Fibroblast of the aortic adventitia (primary cell): ENCODE measurements at regions not wholly inside any gene's neighbourhood (a gene's known extent, or its start where the extent isn't known, plus 50 kb on each side); places are given as distances from the start of the nearest gene placed in this dataset.
"Not testable (repeated sequence)": the region's sequence is repeated elsewhere in the genome, so short reads cannot be mapped to it uniquely, and the experiment has no call there.

Experiments used
- DNase-seq: peaks from one replicate; pipeline ENCODE4 v3.0.0-alpha.2; 2010; ENCODE audit warnings: low read depth
- H3K4me3 ChIP-seq: 2 replicates; pipeline ENCODE4 v1.5.1; 2011; ENCODE audit warnings: low read depth, mild to moderate bottlenecking, control low read depth, low read length, moderate library complexity
- CTCF ChIP-seq: IDR thresholded peaks from 2 replicates; pipeline ENCODE4 v1.5.1; 2011; ENCODE audit warnings: mild to moderate bottlenecking, low read length, control low read depth, inconsistent platforms; ENCODE audit not compliant: insufficient read depth

- no peak for DNase-seq
- TF ChIP-seq CTCF: no peak
- no peak overlapping the region for H3K4me3 ChIP-seq
These were observed 935.5 kb upstream of the FBXO33 start for GRCh38 chr14:40367717-40368116.

DNA sequence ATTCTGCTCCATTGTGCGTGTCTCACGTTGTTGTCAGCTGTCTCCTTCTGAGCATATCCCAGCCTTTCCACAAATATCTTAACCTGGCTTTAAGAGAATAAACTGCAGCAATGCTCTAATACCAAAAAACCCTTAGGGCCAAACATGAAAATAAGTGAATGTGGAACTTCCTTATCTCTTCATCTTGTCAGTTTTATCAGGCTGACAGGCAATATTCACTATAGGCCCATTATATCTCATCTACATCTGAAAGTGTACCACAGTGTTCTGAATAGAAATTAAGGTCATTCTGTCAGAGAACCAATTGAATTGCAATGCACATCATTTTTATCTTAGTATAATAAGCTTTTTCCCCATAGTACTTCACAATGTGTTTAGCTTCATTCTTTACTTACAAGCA is 933.1 kb upstream of the FBXO33 start:
- DNase-seq: no peak
- no peak for TF ChIP-seq CTCF
- H3K4me3 ChIP-seq: no peak overlapping the region

GRCh38 chr14:40362856-40363255 is 930.6 kb upstream of the FBXO33 start:
- no peak overlapping the region for H3K4me3 ChIP-seq
- no peak for DNase-seq
- TF ChIP-seq CTCF: no peak

- no peak for TF ChIP-seq CTCF
- no peak overlapping the region for H3K4me3 ChIP-seq
- DNase-seq: no peak
These were observed 922.5 kb upstream of the FBXO33 start for GRCh38 chr14:40354754-40355153.

DNA sequence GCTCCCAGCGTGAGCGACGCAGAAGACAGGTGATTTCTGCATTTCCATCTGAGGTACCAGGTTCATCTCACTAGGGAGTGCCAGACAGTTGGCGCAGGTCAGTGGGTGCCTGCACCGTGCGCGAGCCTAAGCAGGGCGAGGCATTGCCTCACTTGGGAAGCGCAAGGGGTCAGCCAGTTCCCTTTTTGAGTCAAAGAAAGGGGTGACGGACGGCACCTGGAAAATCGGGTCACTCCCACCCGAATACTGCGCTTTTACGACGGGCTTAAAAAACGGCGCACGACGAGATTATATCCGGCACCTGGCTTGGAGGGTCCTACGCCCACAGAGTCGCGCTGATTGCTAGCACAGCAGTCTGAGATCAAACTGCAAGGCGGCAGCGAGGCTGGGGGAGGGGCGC is 915.9 kb upstream of the FBXO33 start:
- H3K4me3 ChIP-seq, DNase-seq: not testable (repeated sequence)

GRCh38 chr14:40347675-40348074 is 915.4 kb upstream of the FBXO33 start:
- no peak for DNase-seq
- TF ChIP-seq CTCF: no peak
- no peak overlapping the region for H3K4me3 ChIP-seq

GRCh38 chr14:40346275-40346674 is 914.0 kb upstream of the FBXO33 start:
- TF ChIP-seq CTCF: no peak
- no peak overlapping the region for H3K4me3 ChIP-seq
- no peak for DNase-seq
